ENCODE measurements at regions not wholly inside any gene's neighbourhood (a gene's known extent, or its start where the extent isn't known, plus 50 kb on each side); places are given as distances from the start of the nearest gene placed in this dataset.

GRCh38 chr3:7960601-7961000, 541.0 kb upstream of the LMCD1 start:
- ATAC-seq (ENCODE audit: insufficient read depth, low FRiP score) (no peak), DNase-seq (no peak)
- no peaks in the 10 kb centered on the region for H3K27me3 ChIP-seq (ENCODE audit: control insufficient read depth in 3 of 3, insufficient read depth in 3 of 3, low read length in 2 of 3)
- no peak overlapping the region for H3K27ac ChIP-seq (ENCODE audit: low read depth in 1 of 2, low read length in 1 of 2)
- no peak overlapping the region for H3K9ac ChIP-seq (ENCODE audit: insufficient read depth in 1 of 2, low read length in 2 of 2)
- H3K4me3 ChIP-seq: no peak overlapping the region
- no peak for TF ChIP-seq CTCF (IDR thresholded peaks at IDR 0.05; ENCODE audit: control extremely low read depth, extremely low read depth)
- no peaks in the 10 kb centered on the region for H3K36me3 ChIP-seq (ENCODE audit: control insufficient read depth in 4 of 4, insufficient read depth in 4 of 4, low read length in 4 of 4)
- no peaks in the 10 kb centered on the region for H3K9me3 ChIP-seq (ENCODE audit: control insufficient read depth in 4 of 4, insufficient read depth in 3 of 4, low read length in 3 of 4)
- 72% methylated on average over 4 of the region's 4 CpGs for WGBS, 2 donors
- H3K4me1 ChIP-seq (ENCODE audit: control insufficient read depth in 5 of 5, insufficient read depth in 5 of 5, low read length in 5 of 5): peaks cover 0 to 5% (median 0%) of the 10 kb centered on the region in 5 donors

GRCh38 chr3:7962301-7962700, 539.3 kb upstream of the LMCD1 start:
- no peak for TF ChIP-seq CTCF (IDR thresholded peaks at IDR 0.05; ENCODE audit: control extremely low read depth, extremely low read depth)
- WGBS, 2 donors: 27 to 74% methylated on average over 3 of the region's 3 CpGs

GRCh38 chr3:7964899-7965298, 536.7 kb upstream of the LMCD1 start:
- Histone ChIP-seq H3K27me3 (ENCODE audit: control insufficient read depth in 3 of 3, insufficient read depth in 3 of 3, low read length in 2 of 3) (no peaks in the 10 kb centered on the region), H3K27ac (ENCODE audit: low read depth in 1 of 2, low read length in 1 of 2) (no peak overlapping the region), H3K9ac (ENCODE audit: insufficient read depth in 1 of 2, low read length in 2 of 2) (no peak overlapping the region), H3K4me3 (no peak overlapping the region), H3K9me3 (ENCODE audit: control insufficient read depth in 4 of 4, insufficient read depth in 3 of 4, low read length in 3 of 4) (no peaks in the 10 kb centered on the region), H3K4me1 (ENCODE audit: control insufficient read depth in 5 of 5, insufficient read depth in 5 of 5, low read length in 5 of 5) (peaks cover 0 to 5% (median 0%) of the 10 kb centered on the region in 5 donors), H3K36me3 (ENCODE audit: control insufficient read depth in 4 of 4, insufficient read depth in 4 of 4, low read length in 4 of 4) (no peaks in the 10 kb centered on the region)
- ATAC-seq (ENCODE audit: insufficient read depth, low FRiP score) (no peak), DNase-seq (no peak)
- no peak for TF ChIP-seq CTCF (IDR thresholded peaks at IDR 0.05; ENCODE audit: control extremely low read depth, extremely low read depth)
- 69 to 79% methylated on average over 2 of the region's 2 CpGs for WGBS, 2 donors

More at GRCh38 chr3:7962301-7962700, 539.3 kb upstream of the LMCD1 start:
- no peak for ATAC-seq (ENCODE audit: insufficient read depth, low FRiP score)
- peaks cover 0 to 5% (median 0%) of the 10 kb centered on the region in 5 donors for H3K4me1 ChIP-seq (ENCODE audit: control insufficient read depth in 5 of 5, insufficient read depth in 5 of 5, low read length in 5 of 5)
- no peaks in the 10 kb centered on the region for H3K36me3 ChIP-seq (ENCODE audit: control insufficient read depth in 4 of 4, insufficient read depth in 4 of 4, low read length in 4 of 4)
- peak in 2 of 3 donors; percentile 38 to 84 for DNase-seq
- no peaks in the 10 kb centered on the region for H3K9me3 ChIP-seq (ENCODE audit: control insufficient read depth in 4 of 4, insufficient read depth in 3 of 4, low read length in 3 of 4)
- no peak overlapping the region for H3K27ac ChIP-seq (ENCODE audit: low read depth in 1 of 2, low read length in 1 of 2)
- H3K9ac ChIP-seq (ENCODE audit: insufficient read depth in 1 of 2, low read length in 2 of 2): no peak overlapping the region
- no peaks in the 10 kb centered on the region for H3K27me3 ChIP-seq (ENCODE audit: control insufficient read depth in 3 of 3, insufficient read depth in 3 of 3, low read length in 2 of 3)
- H3K4me3 ChIP-seq: no peak overlapping the region

GRCh38 chr3:7973006-7973405, 528.6 kb upstream of the LMCD1 start:
- Histone ChIP-seq H3K4me1 (ENCODE audit: control insufficient read depth in 5 of 5, insufficient read depth in 5 of 5, low read length in 5 of 5) (no peaks in the 10 kb centered on the region), H3K9me3 (ENCODE audit: control insufficient read depth in 4 of 4, insufficient read depth in 3 of 4, low read length in 3 of 4) (peaks cover 0 to under 1% (median 0%) of the 10 kb centered on the region in 4 donors), H3K27ac (ENCODE audit: low read depth in 1 of 2, low read length in 1 of 2) (no peak overlapping the region), H3K4me3 (no peak overlapping the region), H3K36me3 (ENCODE audit: control insufficient read depth in 4 of 4, insufficient read depth in 4 of 4, low read length in 4 of 4) (no peaks in the 10 kb centered on the region), H3K9ac (ENCODE audit: insufficient read depth in 1 of 2, low read length in 2 of 2) (no peak overlapping the region), H3K27me3 (ENCODE audit: control insufficient read depth in 3 of 3, insufficient read depth in 3 of 3, low read length in 2 of 3) (no peaks in the 10 kb centered on the region)
- peak in 1 of 3 donors; percentile 11 for DNase-seq
- no peak for ATAC-seq (ENCODE audit: insufficient read depth, low FRiP score)
- WGBS, 2 donors: 68 to 70% methylated on average over 1 of the region's 1 CpG
- TF ChIP-seq CTCF (IDR thresholded peaks at IDR 0.05; ENCODE audit: control extremely low read depth, extremely low read depth): no peak

Measured in lung (tissue), 11 donors.